GM12878 (cell line): ENCODE measurements at regions not wholly inside any gene's neighbourhood (a gene's known extent, or its start where the extent isn't known, plus 50 kb on each side); places are given as distances from the start of the nearest gene placed in this dataset.

ENCODE experiments used
- ATAC-seq: fragments of 200-7000 bp; cut with Tn5 transposase; 3 replicates; pipeline ENCODE4 v1.9.1; 2020; ENCODE audit warnings: mild to moderate bottlenecking, moderate library complexity
- BruUV-seq: library from RNA; stranded (reverse); fragments of 400-500 nt; replicated peaks from 2 replicates; lab custom pipeline; 2021; lab: Mats Ljungman, UMichigan
- CTCF ChIA-PET: fragments of 300-600 bp; sonication (Branson Sonifier 250); formaldehyde crosslinking; extraction: SDS; loops from one replicate; lab custom pipeline; 2021; ENCODE audit warnings: inconsistent platforms; lab: Yijun Ruan, JAX
- POLR2A ChIA-PET: fragments of 350-600 bp; formaldehyde crosslinking; extraction: SDS; loops from one replicate; lab custom pipeline; 2021; ENCODE audit warnings: inconsistent platforms; lab: Charles Lee
- RAD21 ChIA-PET: fragments of 300-600 bp; sonication (Branson Sonifier 250); formaldehyde crosslinking; loops from one replicate; lab custom pipeline; 2023; ENCODE audit warnings: antibody characterized with exemption; ENCODE audit not compliant: unreplicated experiment; lab: Charles Lee
- SMC1A ChIA-PET: fragments of 300-600 bp; sonication (Branson Sonifier 250); formaldehyde crosslinking; loops from one replicate; lab custom pipeline; 2023; ENCODE audit not compliant: unreplicated experiment, uncharacterized antibody; lab: Charles Lee
- DNase-seq: peaks from one replicate; pipeline ENCODE4 v3.0.0-alpha.2; 2011; ENCODE audit warnings: low read depth, low spot score
- FAIRE-seq: peaks from 3 replicates; lab custom pipeline; 2011; peaks lifted over from hg19 to GRCh38; lab: Jason Lieb, UNC
- H2AFZ ChIP-seq: 2 replicates; pipeline ENCODE4 v1.6.0; 2011; ENCODE audit warnings: low read depth, low read length, control low read depth; ENCODE audit not compliant: control insufficient read depth
- H3K27ac ChIP-seq: 2 replicates; pipeline ENCODE4 v1.5.1; 2011; ENCODE audit warnings: control low read depth; ENCODE audit not compliant: control insufficient read depth, insufficient read depth
- H3K27me3 ChIP-seq, 2 experiments: replicated peaks in 1 of 2; 2 replicates each; pipeline versions ENCODE4 v1.6.0 to v1.6.1; 2011; ENCODE audit warnings: low read length in 1 of 2; ENCODE audit not compliant: control insufficient read depth in 2 of 2, insufficient read depth in 2 of 2
- H3K36me3 ChIP-seq, 2 experiments: 2 replicates each; pipeline ENCODE4 v1.5.1; 2011; ENCODE audit warnings: low read length in 1 of 2; ENCODE audit not compliant: control insufficient read depth in 2 of 2, insufficient read depth in 2 of 2
- H3K4me1 ChIP-seq: 2 replicates; pipeline ENCODE4 v1.6.1; 2011; ENCODE audit warnings: mild to moderate bottlenecking, low read length, moderate library complexity, mixed read lengths; ENCODE audit not compliant: control insufficient read depth, insufficient read depth
- H3K4me2 ChIP-seq: 2 replicates; pipeline ENCODE4 v1.6.0; 2011; ENCODE audit warnings: control low read depth; ENCODE audit not compliant: control insufficient read depth, insufficient read depth
- H3K4me3 ChIP-seq: fragments of 200-600 bp; sonication (generic); 2 replicates; pipeline ENCODE4 v1.5.1; 2016
- H3K79me2 ChIP-seq: 2 replicates; pipeline ENCODE4 v1.6.0; 2011; ENCODE audit warnings: low read length; ENCODE audit not compliant: control insufficient read depth, insufficient read depth
- H3K9ac ChIP-seq: 2 replicates; pipeline ENCODE4 v1.8.0; 2011; ENCODE audit warnings: low read length, control low read depth, mixed read lengths; ENCODE audit not compliant: control insufficient read depth, insufficient read depth
- H3K9me3 ChIP-seq: replicated peaks from 3 replicates; pipeline ENCODE4 v1.5.1; 2011; ENCODE audit warnings: mild to moderate bottlenecking, low read length; ENCODE audit not compliant: control insufficient read depth, insufficient read depth
- H4K20me1 ChIP-seq: 2 replicates; pipeline ENCODE4 v1.6.0; 2011; ENCODE audit not compliant: control insufficient read depth, insufficient read depth
- E2F8 ChIP-seq: fragments of 450-650 bp; IDR thresholded peaks from 2 replicates; pipeline ENCODE4 v1.6.1; 2018; ENCODE audit warnings: mild to moderate bottlenecking, low read depth, moderate library complexity; ENCODE audit not compliant: partially characterized antibody
- ELK1 ChIP-seq: IDR thresholded peaks from 2 replicates; pipeline ENCODE4 v1.6.1; 2012; ENCODE audit warnings: low read depth, low read length, improper control_type of control experiment
- FOS ChIP-seq: IDR thresholded peaks from 3 replicates; pipeline ENCODE4 v1.6.1; 2011; ENCODE audit warnings: borderline replicate concordance; ENCODE audit not compliant: insufficient read length; ENCODE audit errors: extremely low read depth
- JUNB ChIP-seq: IDR thresholded peaks from 2 replicates; pipeline ENCODE4 v1.6.1; 2016; ENCODE audit warnings: antibody characterized with exemption, mild to moderate bottlenecking
- KDM1A ChIP-seq: fragments of 200-600 bp; sonication (generic); IDR thresholded peaks from 2 replicates; pipeline ENCODE4 v1.6.1; 2016; ENCODE audit warnings: borderline replicate concordance
- MEF2A ChIP-seq: IDR thresholded peaks from 2 replicates; pipeline ENCODE4 v1.6.1; 2011; ENCODE audit warnings: low read depth, mild to moderate bottlenecking, low read length, moderate library complexity; ENCODE audit not compliant: insufficient read depth
- SRF ChIP-seq, 2 experiments: IDR thresholded peaks; 2 replicates each; pipeline ENCODE4 v1.6.1; 2011; ENCODE audit warnings: low read depth in 2 of 2, low read length in 2 of 2, mild to moderate bottlenecking in 1 of 2, moderate library complexity in 1 of 2
- ZNF24 ChIP-seq: fragments of 450-650 bp; IDR thresholded peaks from 2 replicates; pipeline ENCODE4 v1.6.1; 2017; ENCODE audit warnings: antibody characterized with exemption, mild to moderate bottlenecking
- WGBS: methylation state at CpG from one replicate; pipeline ENCODE4 v1.1.6; 2016; ENCODE audit warnings: low lambda C conversion rate; ENCODE audit not compliant: insufficient replicate concordance, insufficient coverage; ENCODE audit errors: missing lambda C conversion rate; 5-methylcytosine and 5-hydroxymethylcytosine counted together
- in situ Hi-C: fragments of 300-500 bp; cut with MboI; formaldehyde crosslinking; loops from 9 replicates; pipeline ENCODE4 v1.14.3; 2018; ENCODE audit warnings: mixed read lengths
- intact Hi-C: fragments of 100-400 bp; cut with micrococcal nuclease; formaldehyde crosslinking; loops from one replicate; pipeline ENCODE4 v1.14.2; 2022; ENCODE audit not compliant: unreplicated experiment
- TF ChIP-seq, protein P1 (sequence below): IDR thresholded peaks from 2 replicates; pipeline ENCODE4 v1.6.1; 2012; ENCODE audit warnings: low read length, inconsistent platforms

DNA sequence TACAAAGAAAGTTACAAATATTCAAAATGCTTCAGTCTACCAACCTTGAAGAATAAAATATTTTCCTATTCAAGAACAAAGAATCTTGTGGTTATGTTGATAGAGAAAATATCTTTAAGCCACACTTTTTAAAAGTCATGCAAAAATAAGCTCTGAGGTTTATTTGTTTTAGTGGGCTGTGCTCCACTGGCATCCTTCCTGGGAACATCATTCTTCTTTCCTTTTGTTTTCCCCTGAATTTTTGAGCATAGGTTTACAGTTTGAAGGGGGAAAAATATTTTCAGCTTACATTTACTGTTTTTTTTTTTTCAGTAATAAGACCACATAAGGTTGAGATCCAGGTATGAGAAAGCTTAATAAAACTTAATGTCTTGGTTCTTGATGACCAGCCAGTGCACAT, 72.0 kb upstream of the BACH2 start (continued):
- TF ChIP-seq ELK1 (no peak), E2F8 (no peak)

DNA sequence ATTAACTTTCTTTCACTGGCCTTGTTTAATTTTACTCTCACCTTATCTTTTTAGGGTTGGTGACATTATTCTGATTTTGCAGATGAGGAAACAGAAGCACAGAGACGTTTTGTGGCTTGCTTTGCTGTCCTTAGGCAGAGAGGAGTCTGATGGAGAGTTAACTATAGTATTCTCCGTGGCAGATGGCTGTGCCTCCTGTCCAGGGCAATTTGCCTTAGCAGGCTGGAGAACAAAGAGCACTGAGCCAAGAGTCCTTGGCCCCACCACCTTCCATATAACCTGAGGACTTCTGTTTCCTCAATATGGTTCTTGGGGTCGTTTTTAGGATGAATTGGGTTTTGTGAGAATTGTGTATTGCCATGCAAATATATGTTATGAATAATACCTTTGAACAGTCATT, 71.4 kb upstream of the BACH2 start:
- H3K4me1 ChIP-seq, result peaks cover 13% of the 10 kb centered on the region
- H2AFZ ChIP-seq, result no peak overlapping the region
- WGBS, result 7% methylated on average over 3 of the region's 3 CpGs
- intact Hi-C loops (loop anchor here (2.0 kb wide), 1 partner anchor 83 kb away; no protein-coding TSS in a partner anchor), in situ Hi-C loops (no loop called here)
- RAD21 ChIA-PET, result interaction anchor here (1.3 kb wide), 1 partner anchor 83 kb away, joined by 5 read pairs; no protein-coding TSS in a partner anchor
- H3K27ac ChIP-seq, result no peak overlapping the region
- H3K4me2 ChIP-seq, result no peak overlapping the region
- no peak overlapping the region for H3K9ac ChIP-seq
- POLR2A ChIA-PET, result interaction anchor here (0.6 kb wide), 1 partner anchor 359 kb away, joined by 3 read pairs; no protein-coding TSS in a partner anchor
- BruUV-seq, result no TSS peak
- DNase-seq (no peak), FAIRE-seq (no peak), ATAC-seq (no peak)
- peaks cover 1 to 3% of the 10 kb centered on the region in 2 experiments; a peak in 2 of 4 replicates for H3K27me3 ChIP-seq
- no peaks in the 10 kb centered on the region for H3K79me2 ChIP-seq
- SMC1A ChIA-PET, result interaction anchor here (0.8 to 1.4 kb wide), 5 partner anchors 9 to 105 kb away, joined by 3 to 4 read pairs (median 3); no protein-coding TSS in a partner anchor
- peaks cover 2% of the 10 kb centered on the region for H3K9me3 ChIP-seq
- CTCF ChIA-PET, result interaction anchor here (0.9 kb wide), 1 partner anchor 25 kb away, joined by 3 read pairs; no protein-coding TSS in a partner anchor
- H4K20me1 ChIP-seq, result no peaks in the 10 kb centered on the region
- no peak for TF ChIP-seq KDM1A
- no peak for TF ChIP-seq MEF2A
- no peak for TF ChIP-seq ZNF24
- no peak for TF ChIP-seq JUNB
- no peak for TF ChIP-seq SRF (IDR thresholded peaks at IDR 0.05; ENCODE audit: low read depth in 2 of 2, low read length in 2 of 2)
- TF ChIP-seq FOS, result no peak
- TF ChIP-seq, protein P1, sequence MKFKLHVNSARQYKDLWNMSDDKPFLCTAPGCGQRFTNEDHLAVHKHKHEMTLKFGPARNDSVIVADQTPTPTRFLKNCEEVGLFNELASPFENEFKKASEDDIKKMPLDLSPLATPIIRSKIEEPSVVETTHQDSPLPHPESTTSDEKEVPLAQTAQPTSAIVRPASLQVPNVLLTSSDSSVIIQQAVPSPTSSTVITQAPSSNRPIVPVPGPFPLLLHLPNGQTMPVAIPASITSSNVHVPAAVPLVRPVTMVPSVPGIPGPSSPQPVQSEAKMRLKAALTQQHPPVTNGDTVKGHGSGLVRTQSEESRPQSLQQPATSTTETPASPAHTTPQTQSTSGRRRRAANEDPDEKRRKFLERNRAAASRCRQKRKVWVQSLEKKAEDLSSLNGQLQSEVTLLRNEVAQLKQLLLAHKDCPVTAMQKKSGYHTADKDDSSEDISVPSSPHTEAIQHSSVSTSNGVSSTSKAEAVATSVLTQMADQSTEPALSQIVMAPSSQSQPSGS, result no peak
- H3K4me3 ChIP-seq, result no peak overlapping the region
- no peaks in the 10 kb centered on the region for H3K36me3 ChIP-seq
